SK-N-MC (cell line): ENCODE measurements at regions not wholly inside any gene's neighbourhood (a gene's known extent, or its start where the extent isn't known, plus 50 kb on each side); places are given as distances from the start of the nearest gene placed in this dataset.

ENCODE experiments used
- EZH2 ChIP-seq: fragments of 200-600 bp; sonication (generic); IDR thresholded peaks from one replicate; pipeline ENCODE4 v1.6.1; 2017; ENCODE audit warnings: antibody characterized with exemption
- FOXP2 ChIP-seq: optimal IDR thresholded peaks from 2 replicates; pipeline ENCODE3; 2011; ENCODE audit warnings: mild to moderate bottlenecking, moderate library complexity; ENCODE audit not compliant: insufficient read depth; ENCODE audit errors: extremely low read length, control extremely low read depth
- POLR2AphosphoS5 ChIP-seq: IDR thresholded peaks from 2 replicates; pipeline ENCODE4 v1.6.1; 2012; ENCODE audit warnings: mild to moderate bottlenecking, low read depth, low read length, borderline replicate concordance

GRCh38 chr2:133809485-133809884 is 241.2 kb upstream of the NCKAP5 start:
- TF ChIP-seq EZH2 (no peak), POLR2AphosphoS5 (no peak), FOXP2 (no peak)
